ENCODE measurements at regions not wholly inside any gene's neighbourhood (a gene's known extent, or its start where the extent isn't known, plus 50 kb on each side); places are given as distances from the start of the nearest gene placed in this dataset.

- TF ChIP-seq JUN (IDR thresholded peaks at IDR 0.05; ENCODE audit: borderline replicate concordance, low read depth, low read length) (no peak), JUN (CRISPR knock-in tag; IDR thresholded peaks at IDR 0.05; ENCODE audit: borderline replicate concordance) (no peak), CTCF (IDR thresholded peaks at IDR 0.05 in 2 of 3, conservative IDR thresholded peaks at IDR 0.05 in 1 of 3; ENCODE audit: insufficient read depth in 2 of 3, low read depth in 1 of 3, low read length in 3 of 3) (no peak), ARID3A (IDR thresholded peaks at IDR 0.05; ENCODE audit: borderline replicate concordance, low read depth, low read length) (no peak)
Measured at GRCh38 chr3:110670407-110670806, 401.2 kb upstream of the NECTIN3 start.

Data from K562 (cell line).